Mesendoderm (in vitro differentiated cells): ENCODE measurements at regions not wholly inside any gene's neighbourhood (a gene's known extent, or its start where the extent isn't known, plus 50 kb on each side); places are given as distances from the start of the nearest gene placed in this dataset.
A peak's percentile ranks its signal among the peaks of the same experiment; 100 is the strongest.

Source experiments
- DNase-seq: peaks from one replicate; pipeline ENCODE4 v3.0.0; 2013
- H2AK5ac ChIP-seq: 2 replicates; pipeline ENCODE4 v1.6.1; 2013; ENCODE audit warnings: low read length, inconsistent platforms
- H2BK120ac ChIP-seq: 2 replicates; pipeline ENCODE4 v1.6.1; 2013; ENCODE audit warnings: low read depth, mild to moderate bottlenecking, low read length, moderate library complexity, mixed read lengths
- H2BK15ac ChIP-seq: replicated peaks from 2 replicates; pipeline ENCODE4 v1.6.1; 2013; ENCODE audit warnings: low read depth, mild to moderate bottlenecking, moderate library complexity
- H2BK5ac ChIP-seq: 2 replicates; pipeline ENCODE4 v1.6.1; 2013; ENCODE audit warnings: low read length, inconsistent platforms
- H3K18ac ChIP-seq: 2 replicates; pipeline ENCODE4 v1.6.1; 2013; ENCODE audit warnings: mild to moderate bottlenecking, low read length, mixed read lengths
- H3K23ac ChIP-seq: one replicate; pipeline ENCODE4 v1.6.1; 2013; ENCODE audit warnings: low read length
- H3K27ac ChIP-seq: 2 replicates; pipeline ENCODE4 v1.5.1; 2013; ENCODE audit warnings: low read depth, mild to moderate bottlenecking, inconsistent platforms, low read length, moderate library complexity
- H3K27me3 ChIP-seq: 2 replicates; pipeline ENCODE4 v1.6.1; 2013; ENCODE audit warnings: low read length, control low read depth, mild to moderate bottlenecking, inconsistent platforms; ENCODE audit not compliant: insufficient read depth, poor library complexity
- H3K36me3 ChIP-seq: 2 replicates; pipeline ENCODE4 v1.6.1; 2013; ENCODE audit warnings: low read length, inconsistent platforms; ENCODE audit not compliant: control insufficient read depth, insufficient read depth
- H3K4ac ChIP-seq: one replicate; pipeline ENCODE4 v1.6.1; 2013; ENCODE audit warnings: low read depth, mild to moderate bottlenecking, low read length, moderate library complexity
- H3K4me1 ChIP-seq: 2 replicates; pipeline ENCODE4 v1.6.1; 2013; ENCODE audit warnings: low read depth, low read length, inconsistent platforms; ENCODE audit not compliant: control insufficient read depth
- H3K4me2 ChIP-seq: 2 replicates; pipeline ENCODE4 v1.6.1; 2013; ENCODE audit warnings: low read length
- H3K4me3 ChIP-seq: 2 replicates; pipeline ENCODE4 v1.5.1; 2013; ENCODE audit warnings: mild to moderate bottlenecking, low read length
- H3K56ac ChIP-seq: one replicate; pipeline ENCODE4 v1.6.1; 2013; ENCODE audit warnings: low read length
- H3K79me1 ChIP-seq: 2 replicates; pipeline ENCODE4 v1.6.1; 2013; ENCODE audit warnings: low read length, inconsistent platforms
- H3K79me2 ChIP-seq: 2 replicates; pipeline ENCODE4 v1.6.1; 2013; ENCODE audit warnings: mild to moderate bottlenecking, low read length; ENCODE audit not compliant: control insufficient read depth, insufficient read depth
- H3K9ac ChIP-seq: 2 replicates; pipeline ENCODE4 v1.6.1; 2013; ENCODE audit warnings: low read length, inconsistent platforms
- H4K5ac ChIP-seq: one replicate; pipeline ENCODE4 v1.6.1; 2013; ENCODE audit warnings: low read length
- H4K8ac ChIP-seq: one replicate; pipeline ENCODE4 v1.6.1; 2013; ENCODE audit warnings: low read depth, mild to moderate bottlenecking, control low read depth, low read length, moderate library complexity
- WGBS: extraction: QIAGEN DNeasy Blood & Tissue Kit; methylation state at CpG from one replicate; pipeline ENCODE4 v1.1.7; 2013; ENCODE audit warnings: low lambda C conversion rate, missing lambda C conversion rate; ENCODE audit not compliant: insufficient coverage; ENCODE audit errors: extremely low coverage; 5-methylcytosine and 5-hydroxymethylcytosine counted together

GRCh38 chr3:127419641-127420553 is 132.1 kb upstream of the PRR20G start:
- Histone ChIP-seq H3K9ac (no peak overlapping the region), H2AK5ac (no peak overlapping the region), H4K8ac (no peak overlapping the region), H3K79me2 (no peaks in the 10 kb centered on the region), H3K79me1 (no peaks in the 10 kb centered on the region), H3K4me1 (no peaks in the 10 kb centered on the region), H3K18ac (no peak overlapping the region), H3K27ac (no peak overlapping the region), H3K36me3 (no peaks in the 10 kb centered on the region), H2BK5ac (no peak overlapping the region), H3K4me2 (no peak overlapping the region), H3K4ac (no peak overlapping the region), H3K4me3 (no peak overlapping the region), H2BK120ac (no peak overlapping the region), H2BK15ac (no peak overlapping the region), H3K27me3 (no peaks in the 10 kb centered on the region), H3K23ac (no peak overlapping the region), H3K56ac (no peak overlapping the region), H4K5ac (no peak overlapping the region)
- WGBS, result no CpG with 5 or more reads among the region's 12 CpGs
- no peak for DNase-seq

- Histone ChIP-seq H3K36me3 (no peaks in the 10 kb centered on the region), H3K4me3 (no peak overlapping the region), H3K27me3 (no peaks in the 10 kb centered on the region), H3K79me1 (no peaks in the 10 kb centered on the region), H3K23ac (no peak overlapping the region), H3K18ac (no peak overlapping the region), H4K8ac (no peak overlapping the region), H3K79me2 (no peaks in the 10 kb centered on the region), H2BK15ac (no peak overlapping the region), H3K4ac (no peak overlapping the region), H2AK5ac (no peak overlapping the region), H2BK120ac (no peak overlapping the region), H2BK5ac (no peak overlapping the region), H3K9ac (no peak overlapping the region), H3K56ac (no peak overlapping the region), H3K4me1 (no peaks in the 10 kb centered on the region), H4K5ac (no peak overlapping the region), H3K27ac (no peak overlapping the region), H3K4me2 (no peak overlapping the region)
- DNase-seq, result peak; percentile 42
- no CpG with 5 or more reads among the region's 5 CpGs for WGBS
Observed at GRCh38 chr3:127419182-127419581, 131.3 kb upstream of the PRR20G start.

- no peaks in the 10 kb centered on the region for H3K27me3 ChIP-seq
- no peak for DNase-seq
- no peak overlapping the region for H2BK120ac ChIP-seq
- no peak overlapping the region for H2BK15ac ChIP-seq
- no peaks in the 10 kb centered on the region for H3K36me3 ChIP-seq
- H2BK5ac ChIP-seq, result no peak overlapping the region
- H3K4me1 ChIP-seq, result no peaks in the 10 kb centered on the region
- no peak overlapping the region for H3K23ac ChIP-seq
- H2AK5ac ChIP-seq, result no peak overlapping the region
- H3K4me2 ChIP-seq, result no peak overlapping the region
- no peak overlapping the region for H3K4me3 ChIP-seq
- no peaks in the 10 kb centered on the region for H3K79me1 ChIP-seq
- H3K4ac ChIP-seq, result no peak overlapping the region
- H3K18ac ChIP-seq, result no peak overlapping the region
- H3K56ac ChIP-seq, result no peak overlapping the region
- H3K9ac ChIP-seq, result no peak overlapping the region
- no peak overlapping the region for H3K27ac ChIP-seq
- no peaks in the 10 kb centered on the region for H3K79me2 ChIP-seq
- H4K8ac ChIP-seq, result no peak overlapping the region
- WGBS, result no CpG with 5 or more reads among the region's 4 CpGs
- H4K5ac ChIP-seq, result no peak overlapping the region
Observed at GRCh38 chr3:127418560-127419147, 130.8 kb upstream of the PRR20G start.

- DNase-seq, result no peak
- no peaks in the 10 kb centered on the region for H3K79me2 ChIP-seq
- no CpG with 5 or more reads among the region's 10 CpGs for WGBS
- H3K4me3 ChIP-seq, result no peak overlapping the region
- H3K18ac ChIP-seq, result no peak overlapping the region
- H3K4ac ChIP-seq, result no peak overlapping the region
- H3K27ac ChIP-seq, result no peak overlapping the region
- no peak overlapping the region for H2BK5ac ChIP-seq
- H3K36me3 ChIP-seq, result no peaks in the 10 kb centered on the region
- no peak overlapping the region for H2AK5ac ChIP-seq
- no peak overlapping the region for H4K8ac ChIP-seq
- no peak overlapping the region for H3K9ac ChIP-seq
- H3K4me1 ChIP-seq, result no peaks in the 10 kb centered on the region
- H4K5ac ChIP-seq, result no peak overlapping the region
- H3K79me1 ChIP-seq, result no peaks in the 10 kb centered on the region
- no peak overlapping the region for H2BK15ac ChIP-seq
- no peak overlapping the region for H2BK120ac ChIP-seq
- no peak overlapping the region for H3K4me2 ChIP-seq
- no peak overlapping the region for H3K56ac ChIP-seq
- H3K23ac ChIP-seq, result no peak overlapping the region
- H3K27me3 ChIP-seq, result no peaks in the 10 kb centered on the region
Observed at GRCh38 chr3:127417709-127418559, 130.1 kb upstream of the PRR20G start.

GRCh38 chr3:127413871-127414270 is 126.0 kb upstream of the PRR20G start:
- DNase-seq, result no peak
- no peaks in the 10 kb centered on the region for H3K79me2 ChIP-seq
- H3K79me1 ChIP-seq, result no peaks in the 10 kb centered on the region
- H3K9ac ChIP-seq, result no peak overlapping the region
- no peak overlapping the region for H3K4ac ChIP-seq
- H3K23ac ChIP-seq, result no peak overlapping the region
- no peak overlapping the region for H2BK120ac ChIP-seq
- no peaks in the 10 kb centered on the region for H3K27me3 ChIP-seq
- H3K4me3 ChIP-seq, result no peak overlapping the region
- no peak overlapping the region for H4K5ac ChIP-seq
- H2AK5ac ChIP-seq, result no peak overlapping the region
- H2BK15ac ChIP-seq, result no peak overlapping the region
- H3K18ac ChIP-seq, result no peak overlapping the region
- H3K36me3 ChIP-seq, result no peaks in the 10 kb centered on the region
- no peak overlapping the region for H3K4me2 ChIP-seq
- no peak overlapping the region for H3K27ac ChIP-seq
- H2BK5ac ChIP-seq, result no peak overlapping the region
- no CpG with 5 or more reads among the region's 2 CpGs for WGBS
- no peak overlapping the region for H4K8ac ChIP-seq
- H3K4me1 ChIP-seq, result peaks cover 4% of the 10 kb centered on the region
- H3K56ac ChIP-seq, result no peak overlapping the region
